Transverse colon (tissue), 4 donors: ENCODE measurements at regions not wholly inside any gene's neighbourhood (a gene's known extent, or its start where the extent isn't known, plus 50 kb on each side); places are given as distances from the start of the nearest gene placed in this dataset.

ENCODE experiments used
- DNase-seq: peaks from one replicate; pipeline ENCODE4 v3.0.0-alpha.2; 2019
- H3K27ac ChIP-seq, 4 donors: fragments of 200-600 bp; sonication (generic); 2 replicates each; pipeline ENCODE4 v1.5.1; 2016 to 2018; ENCODE audit warnings: inconsistent platforms in 4 of 4
- H3K27me3 ChIP-seq: fragments of 200-600 bp; sonication (generic); 2 replicates; pipeline ENCODE4 v1.5.1; 2017; ENCODE audit warnings: inconsistent platforms
- H3K36me3 ChIP-seq, 4 donors: fragments of 200-600 bp; sonication (generic); 2 replicates each; pipeline ENCODE4 v1.5.1; 2017 to 2019; ENCODE audit warnings: inconsistent platforms in 4 of 4
- H3K4me1 ChIP-seq, 4 donors: fragments of 200-600 bp; sonication (generic); 2 replicates each; pipeline ENCODE4 v1.5.1; 2017 to 2020; ENCODE audit warnings: inconsistent platforms in 4 of 4
- H3K4me3 ChIP-seq, 4 donors: fragments of 200-600 bp; sonication (generic); 1 replicate in 1 of 4; 2 replicates in 3 of 4; pipeline versions ENCODE4 v1.5.1 to v1.6.1; 2017 to 2019; ENCODE audit warnings: inconsistent platforms in 4 of 4
- H3K9me3 ChIP-seq, 2 donors: fragments of 200-600 bp; sonication (generic); 2 replicates each; pipeline ENCODE4 v1.5.1; 2017 to 2019; ENCODE audit warnings: inconsistent platforms in 2 of 2
- EP300 ChIP-seq: sonication (generic); formaldehyde crosslinking; IDR thresholded peaks from one replicate; pipeline ENCODE4 v1.6.1; 2017; ENCODE audit warnings: antibody characterized with exemption, low read depth
- POLR2A ChIP-seq: fragments of 450-650 bp; IDR thresholded peaks from one replicate; pipeline ENCODE4 v1.6.1; 2016; ENCODE audit warnings: antibody characterized with exemption, mild to moderate bottlenecking, moderate library complexity
- POLR2AphosphoS5 ChIP-seq, 3 donors: sonication (generic); formaldehyde crosslinking; IDR thresholded peaks; one replicate each; pipeline ENCODE4 v1.6.1; 2016; ENCODE audit warnings: antibody characterized with exemption in 3 of 3
- WGBS, 2 donors: methylation state at CpG; one replicate each; pipeline ENCODE4 v1.1.5; 2018; ENCODE audit warnings: low coverage in 1 of 2; 5-methylcytosine and 5-hydroxymethylcytosine counted together
- in situ Hi-C, 4 donors: fragments of 200-750 bp; cut with MboI; loops; one replicate each; pipeline versions ENCODE4 v1.15.0 to v1.15.1; 2017; ENCODE audit warnings: low sequenced_read_pairs in 3 of 4, low pct_ligation_motif_present in 1 of 4, low pct_unique_long_range_greater_than_20kb in 1 of 4
- intact Hi-C: fragments of 100-400 bp; cut with DNase I; formaldehyde crosslinking; loops from one replicate; pipeline ENCODE4 v1.15.1; 2023; ENCODE audit warnings: low total_unique reads
- TF ChIP-seq, protein P1 (sequence below), 5 experiments: fragments of 200-600 bp in 3 of 5; fragments of 450-650 bp in 2 of 5; sonication (generic) in 3 of 5; IDR thresholded peaks; 1 replicate in 2 of 5; 2 replicates in 3 of 5; pipeline ENCODE4 v1.5.1; 2016 to 2017; ENCODE audit warnings: antibody characterized with exemption in 5 of 5, inconsistent platforms in 3 of 5, mild to moderate bottlenecking in 2 of 5, moderate library complexity in 1 of 5

DNA sequence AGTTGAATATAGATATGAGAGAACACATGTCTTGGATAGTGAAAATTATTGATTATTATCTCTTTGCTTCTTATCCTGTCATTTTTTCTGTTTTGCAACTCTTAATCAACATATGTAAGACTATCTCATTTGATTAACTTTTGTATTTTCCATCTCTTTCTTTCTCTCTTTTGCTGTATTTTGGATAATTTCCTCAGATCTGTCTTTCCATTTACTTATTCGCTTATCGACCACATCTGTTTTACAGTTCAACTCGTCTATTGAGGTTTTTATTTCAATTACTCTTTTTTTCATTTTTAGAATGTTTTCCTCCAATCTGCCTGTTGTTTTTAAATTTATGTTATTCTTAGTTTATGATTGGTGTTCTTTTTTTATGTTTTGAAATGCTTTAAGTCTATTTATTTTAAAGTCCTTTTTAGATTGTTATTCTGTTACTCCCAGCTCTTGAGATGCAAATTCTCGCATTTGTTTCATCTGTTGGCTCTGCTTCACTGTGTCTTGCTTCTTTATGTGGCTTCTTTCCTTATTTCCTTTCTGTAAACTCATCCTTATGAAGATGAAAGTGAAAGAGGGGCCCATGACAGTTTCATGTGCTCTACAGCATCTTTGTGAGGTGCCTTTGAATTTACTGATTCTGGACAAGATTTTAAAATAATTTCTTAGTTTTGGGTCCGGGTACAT lies 87.8 kb upstream of the IRX5 start:
- H3K27me3 ChIP-seq = no peaks in the 10 kb centered on the region
- H3K27ac ChIP-seq = no peak overlapping the region
- no peak for DNase-seq
- no peak overlapping the region for H3K4me3 ChIP-seq
- H3K4me1 ChIP-seq = no peaks in the 10 kb centered on the region
- H3K9me3 ChIP-seq = no peaks in the 10 kb centered on the region
- no peaks in the 10 kb centered on the region for H3K36me3 ChIP-seq
- 88 to 91% methylated on average over 5 of the region's 5 CpGs for WGBS, 2 donors
- intact Hi-C loops = no loop called here
- in situ Hi-C loops = no loop called here
- TF ChIP-seq POLR2AphosphoS5 (IDR thresholded peaks at IDR 0.05) (no peak), EP300 (no peak), POLR2A (no peak)
- TF ChIP-seq, protein P1, sequence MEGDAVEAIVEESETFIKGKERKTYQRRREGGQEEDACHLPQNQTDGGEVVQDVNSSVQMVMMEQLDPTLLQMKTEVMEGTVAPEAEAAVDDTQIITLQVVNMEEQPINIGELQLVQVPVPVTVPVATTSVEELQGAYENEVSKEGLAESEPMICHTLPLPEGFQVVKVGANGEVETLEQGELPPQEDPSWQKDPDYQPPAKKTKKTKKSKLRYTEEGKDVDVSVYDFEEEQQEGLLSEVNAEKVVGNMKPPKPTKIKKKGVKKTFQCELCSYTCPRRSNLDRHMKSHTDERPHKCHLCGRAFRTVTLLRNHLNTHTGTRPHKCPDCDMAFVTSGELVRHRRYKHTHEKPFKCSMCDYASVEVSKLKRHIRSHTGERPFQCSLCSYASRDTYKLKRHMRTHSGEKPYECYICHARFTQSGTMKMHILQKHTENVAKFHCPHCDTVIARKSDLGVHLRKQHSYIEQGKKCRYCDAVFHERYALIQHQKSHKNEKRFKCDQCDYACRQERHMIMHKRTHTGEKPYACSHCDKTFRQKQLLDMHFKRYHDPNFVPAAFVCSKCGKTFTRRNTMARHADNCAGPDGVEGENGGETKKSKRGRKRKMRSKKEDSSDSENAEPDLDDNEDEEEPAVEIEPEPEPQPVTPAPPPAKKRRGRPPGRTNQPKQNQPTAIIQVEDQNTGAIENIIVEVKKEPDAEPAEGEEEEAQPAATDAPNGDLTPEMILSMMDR (IDR thresholded peaks at IDR 0.05) = no peak

- intact Hi-C loops (no loop called here), in situ Hi-C loops (no loop called here)
- Histone ChIP-seq H3K4me1 (no peaks in the 10 kb centered on the region), H3K27ac (no peak overlapping the region), H3K36me3 (no peaks in the 10 kb centered on the region), H3K4me3 (no peak overlapping the region), H3K27me3 (no peaks in the 10 kb centered on the region), H3K9me3 (no peaks in the 10 kb centered on the region)
- TF ChIP-seq, protein P1 (IDR thresholded peaks at IDR 0.05) = no peak
- TF ChIP-seq EP300 = no peak
- no peak for TF ChIP-seq POLR2AphosphoS5 (IDR thresholded peaks at IDR 0.05)
- TF ChIP-seq POLR2A = no peak
- 94 to 100% methylated on average over 2 to 26 of the region's 26 CpGs for WGBS, 2 donors
- no peak for DNase-seq
These were observed 101.0 kb upstream of the IRX5 start for GRCh38 chr16:54829691-54830090.

- no peak overlapping the region for H3K4me3 ChIP-seq
- H3K36me3 ChIP-seq = no peaks in the 10 kb centered on the region
- WGBS, 2 donors = 53 to 74% methylated on average over 3 to 4 of the region's 4 CpGs
- no peaks in the 10 kb centered on the region for H3K4me1 ChIP-seq
- H3K27ac ChIP-seq = no peak overlapping the region
- no peak for DNase-seq
- no peaks in the 10 kb centered on the region for H3K27me3 ChIP-seq
- no peak for TF ChIP-seq POLR2AphosphoS5 (IDR thresholded peaks at IDR 0.05)
- TF ChIP-seq EP300 = no peak
- intact Hi-C loops (no loop called here), in situ Hi-C loops (no loop called here)
- H3K9me3 ChIP-seq = no peaks in the 10 kb centered on the region
These were observed 107.8 kb upstream of the IRX5 start for GRCh38 chr16:54822892-54823291.

DNA sequence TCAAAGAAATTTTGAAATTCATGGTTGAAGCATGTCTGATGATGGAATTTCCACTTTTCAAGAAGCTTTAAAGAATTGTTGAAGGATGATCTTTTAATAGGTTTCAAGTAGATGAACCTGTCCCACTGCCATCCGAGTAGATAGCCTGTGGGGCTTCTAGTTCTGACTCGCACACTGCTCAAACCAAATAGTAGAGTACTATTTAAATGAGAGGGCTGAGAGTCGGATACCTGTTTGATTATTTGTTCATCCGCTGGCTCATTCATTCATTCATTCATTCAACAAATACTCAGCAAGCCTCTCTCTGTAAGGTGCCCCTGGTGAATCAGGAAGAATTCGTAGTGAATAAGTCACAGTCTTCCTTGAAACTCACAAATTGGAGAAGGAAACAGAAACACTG lies 108.2 kb upstream of the IRX5 start:
- DNase-seq = no peak
- Histone ChIP-seq H3K36me3 (no peaks in the 10 kb centered on the region), H3K27me3 (no peaks in the 10 kb centered on the region), H3K4me3 (no peak overlapping the region), H3K4me1 (no peaks in the 10 kb centered on the region), H3K9me3 (no peaks in the 10 kb centered on the region), H3K27ac (no peak overlapping the region)
- in situ Hi-C loops (no loop called here), intact Hi-C loops (no loop called here)
- TF ChIP-seq POLR2A (no peak), EP300 (no peak), POLR2AphosphoS5 (IDR thresholded peaks at IDR 0.05) (no peak)
- TF ChIP-seq, protein P1 (IDR thresholded peaks at IDR 0.05) = no peak
- 82% methylated on average over 5 of the region's 5 CpGs for WGBS, 2 donors

GRCh38 chr16:54821731-54822130 lies 108.9 kb upstream of the IRX5 start:
- 50 to 54% methylated on average over 2 of the region's 2 CpGs for WGBS, 2 donors
- in situ Hi-C loops (no loop called here), intact Hi-C loops (no loop called here)
- Histone ChIP-seq H3K27me3 (no peaks in the 10 kb centered on the region), H3K36me3 (no peaks in the 10 kb centered on the region), H3K4me3 (no peak overlapping the region), H3K27ac (no peak overlapping the region), H3K9me3 (no peaks in the 10 kb centered on the region), H3K4me1 (no peaks in the 10 kb centered on the region)
- TF ChIP-seq POLR2A = no peak
- TF ChIP-seq, protein P1 (IDR thresholded peaks at IDR 0.05) = no peak
- TF ChIP-seq POLR2AphosphoS5 (IDR thresholded peaks at IDR 0.05) = no peak
- no peak for TF ChIP-seq EP300
- DNase-seq = no peak
